Neural crest cell (in vitro differentiated cells): ENCODE measurements at regions not wholly inside any gene's neighbourhood (a gene's known extent, or its start where the extent isn't known, plus 50 kb on each side); places are given as distances from the start of the nearest gene placed in this dataset.
"Not testable (repeated sequence)": the region's sequence is repeated elsewhere in the genome, so short reads cannot be mapped to it uniquely, and the experiment has no call there.

Source experiments
- DNase-seq: peaks from one replicate; pipeline ENCODE4 v3.0.0; 2021; ENCODE audit warnings: low read depth, mixed read lengths, low spot score
- H3K27ac Mint-ChIP-seq: one replicate; pipeline ENCODE4 v1.8.0; 2021; ENCODE audit warnings: mild to moderate bottlenecking, mixed read lengths; ENCODE audit not compliant: unreplicated experiment
- H3K27me3 Mint-ChIP-seq: 2 replicates; pipeline ENCODE4 v1.8.0; 2021; ENCODE audit warnings: low read depth, mild to moderate bottlenecking, mixed read lengths
- H3K36me3 Mint-ChIP-seq: 2 replicates; pipeline ENCODE4 v1.8.0; 2021; ENCODE audit warnings: low read depth, mild to moderate bottlenecking, mixed read lengths
- H3K4me1 Mint-ChIP-seq: 2 replicates; pipeline ENCODE4 v1.8.0; 2021; ENCODE audit warnings: mixed read lengths
- H3K4me3 Mint-ChIP-seq: one replicate; pipeline ENCODE4 v1.8.0; 2021; ENCODE audit warnings: mild to moderate bottlenecking, mixed read lengths
- H3K9me3 Mint-ChIP-seq: 2 replicates; pipeline ENCODE4 v1.8.0; 2021; ENCODE audit warnings: mixed read lengths
- TF ChIP-seq, protein P1 (sequence below): fragments of 200-600 bp; sonication (generic); conservative IDR thresholded peaks from 2 replicates; pipeline ENCODE4 v1.5.0; 2021; ENCODE audit warnings: antibody characterized with exemption, mild to moderate bottlenecking

DNA sequence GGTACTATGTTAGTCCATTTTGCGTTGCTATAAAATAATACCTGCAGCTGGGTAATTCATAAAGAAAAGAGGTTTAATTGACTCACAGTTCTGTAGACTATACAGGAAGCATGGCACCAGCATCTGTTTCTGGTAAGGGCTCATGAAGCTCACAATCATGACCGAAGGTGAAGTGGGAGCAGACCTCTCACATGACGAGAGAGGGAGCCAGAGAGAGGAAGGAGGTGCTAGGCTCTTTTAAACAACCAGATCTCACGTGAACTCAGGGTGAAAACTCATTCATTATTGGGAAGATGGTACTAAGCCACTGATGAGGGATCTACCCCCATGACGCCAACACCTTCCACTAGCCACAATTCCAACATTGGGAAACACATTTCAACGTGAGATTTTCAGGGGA, 301.7 kb upstream of the MDFIC2 start:
- Mint-ChIP-seq H3K36me3 (no peaks in the 10 kb centered on the region), H3K27me3 (no peaks in the 10 kb centered on the region), H3K9me3 (peaks cover 5% of the 10 kb centered on the region), H3K4me3 (no peak overlapping the region), H3K27ac (no peak overlapping the region), H3K4me1 (no peaks in the 10 kb centered on the region)
- TF ChIP-seq, protein P1, sequence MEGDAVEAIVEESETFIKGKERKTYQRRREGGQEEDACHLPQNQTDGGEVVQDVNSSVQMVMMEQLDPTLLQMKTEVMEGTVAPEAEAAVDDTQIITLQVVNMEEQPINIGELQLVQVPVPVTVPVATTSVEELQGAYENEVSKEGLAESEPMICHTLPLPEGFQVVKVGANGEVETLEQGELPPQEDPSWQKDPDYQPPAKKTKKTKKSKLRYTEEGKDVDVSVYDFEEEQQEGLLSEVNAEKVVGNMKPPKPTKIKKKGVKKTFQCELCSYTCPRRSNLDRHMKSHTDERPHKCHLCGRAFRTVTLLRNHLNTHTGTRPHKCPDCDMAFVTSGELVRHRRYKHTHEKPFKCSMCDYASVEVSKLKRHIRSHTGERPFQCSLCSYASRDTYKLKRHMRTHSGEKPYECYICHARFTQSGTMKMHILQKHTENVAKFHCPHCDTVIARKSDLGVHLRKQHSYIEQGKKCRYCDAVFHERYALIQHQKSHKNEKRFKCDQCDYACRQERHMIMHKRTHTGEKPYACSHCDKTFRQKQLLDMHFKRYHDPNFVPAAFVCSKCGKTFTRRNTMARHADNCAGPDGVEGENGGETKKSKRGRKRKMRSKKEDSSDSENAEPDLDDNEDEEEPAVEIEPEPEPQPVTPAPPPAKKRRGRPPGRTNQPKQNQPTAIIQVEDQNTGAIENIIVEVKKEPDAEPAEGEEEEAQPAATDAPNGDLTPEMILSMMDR, result no peak
- DNase-seq, result no peak

DNA sequence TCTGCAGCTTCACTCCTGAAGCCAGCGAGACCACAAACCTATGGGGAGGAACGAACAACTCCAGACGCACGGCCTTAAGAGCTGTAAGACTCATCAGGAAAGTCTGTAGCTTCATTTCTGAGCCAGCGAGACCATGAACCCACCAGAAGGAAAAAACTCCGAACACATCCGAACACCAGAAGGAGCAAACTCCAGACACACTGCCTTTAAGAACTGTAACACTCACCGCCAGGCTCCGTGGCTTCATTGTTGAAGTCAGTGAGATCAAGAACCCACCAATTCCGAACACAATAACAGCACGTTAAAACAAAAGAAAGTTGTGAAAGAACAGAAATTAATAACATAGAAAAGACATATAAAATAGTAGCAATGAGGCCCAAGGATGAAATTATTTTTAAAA, 300.5 kb upstream of the MDFIC2 start:
- Mint-ChIP-seq H3K36me3 (no peaks in the 10 kb centered on the region), H3K27me3 (no peaks in the 10 kb centered on the region), H3K4me1 (no peaks in the 10 kb centered on the region), H3K9me3 (peaks cover 5% of the 10 kb centered on the region), H3K4me3 (no peak overlapping the region), H3K27ac (no peak overlapping the region)
- TF ChIP-seq, protein P1, result no peak
- DNase-seq, result no peak

DNA sequence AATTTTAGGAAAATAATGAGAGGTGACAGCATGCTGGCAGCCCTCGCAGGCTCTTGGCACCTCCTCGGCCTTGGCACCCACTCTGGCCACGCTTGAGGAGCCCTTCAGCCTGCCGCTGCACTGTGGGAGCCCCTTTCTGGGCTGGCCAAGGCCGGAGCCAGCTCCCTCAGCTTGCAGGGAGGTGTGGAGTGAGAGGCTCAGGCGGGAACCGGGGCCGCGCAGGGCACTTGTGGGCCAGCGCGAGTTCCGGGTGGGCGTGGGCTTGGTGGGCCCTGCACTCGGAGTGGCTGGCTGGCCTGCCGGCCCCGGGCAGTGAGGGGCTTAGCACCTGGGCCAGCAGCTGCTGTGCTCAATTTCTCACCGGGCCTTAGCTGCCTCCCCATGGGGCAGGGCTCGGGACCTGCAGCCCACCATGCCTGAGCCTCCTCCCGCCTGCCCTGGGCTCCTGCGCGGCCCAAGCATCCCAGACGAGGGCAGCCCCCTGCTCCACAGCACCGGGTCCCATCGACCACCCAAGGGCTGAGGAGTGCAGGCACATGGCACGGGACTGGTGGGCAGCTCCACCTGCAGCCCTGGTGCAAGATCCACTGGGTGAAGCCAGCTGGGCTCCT, 299.3 kb upstream of the MDFIC2 start:
- H3K4me3 Mint-ChIP-seq, H3K36me3 Mint-ChIP-seq, H3K27me3 Mint-ChIP-seq, DNase-seq, H3K4me1 Mint-ChIP-seq, H3K9me3 Mint-ChIP-seq, H3K27ac Mint-ChIP-seq: not testable (repeated sequence)

DNA sequence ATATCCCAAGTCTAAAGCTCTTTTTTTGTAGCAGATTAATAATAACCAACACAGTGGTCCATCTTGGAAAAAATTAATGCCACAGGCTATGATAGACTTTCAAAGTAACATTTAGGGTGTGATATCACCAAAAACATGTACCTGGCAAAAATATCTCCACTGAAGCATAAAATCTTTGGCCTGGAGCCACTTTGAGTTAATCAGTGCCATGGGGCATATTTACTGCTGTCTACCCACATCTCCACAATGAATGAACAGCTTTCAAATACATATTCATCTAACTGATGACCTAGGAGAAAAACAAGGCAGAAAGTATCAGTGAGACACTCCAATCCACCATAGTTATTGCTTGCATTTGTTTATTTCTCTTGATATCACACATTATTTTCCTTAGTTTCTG, 296.0 kb upstream of the MDFIC2 start:
- no peak overlapping the region for H3K27ac Mint-ChIP-seq
- TF ChIP-seq, protein P1, result no peak
- no peaks in the 10 kb centered on the region for H3K36me3 Mint-ChIP-seq
- H3K27me3 Mint-ChIP-seq, result no peaks in the 10 kb centered on the region
- no peak overlapping the region for H3K4me3 Mint-ChIP-seq
- DNase-seq, result no peak
- H3K4me1 Mint-ChIP-seq, result peaks cover 8% of the 10 kb centered on the region
- peaks cover 5% of the 10 kb centered on the region for H3K9me3 Mint-ChIP-seq

DNA sequence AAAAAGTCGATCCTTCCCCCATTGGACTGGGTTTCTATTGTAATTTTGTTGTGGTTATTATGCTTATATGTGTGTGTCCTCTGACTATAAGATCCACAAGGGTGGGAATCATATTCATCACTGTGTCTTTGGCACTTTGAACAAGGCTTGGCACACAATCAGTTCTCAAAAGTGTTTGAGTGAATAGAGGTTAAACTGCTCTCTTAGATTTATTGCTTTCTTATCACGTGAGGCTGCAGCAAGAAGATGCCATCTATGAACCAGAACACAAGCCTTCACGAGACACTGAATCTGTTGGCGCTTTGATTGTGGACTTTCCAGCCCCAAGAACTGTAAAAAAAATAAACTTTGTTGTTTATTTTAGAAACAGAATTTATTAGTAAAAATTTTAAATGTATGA, 295.0 kb upstream of the MDFIC2 start:
- TF ChIP-seq, protein P1, result no peak
- Mint-ChIP-seq H3K27me3 (no peaks in the 10 kb centered on the region), H3K4me3 (no peak overlapping the region), H3K36me3 (no peaks in the 10 kb centered on the region), H3K4me1 (peaks cover 8% of the 10 kb centered on the region), H3K27ac (no peak overlapping the region), H3K9me3 (peaks cover 2% of the 10 kb centered on the region)
- DNase-seq, result no peak

DNA sequence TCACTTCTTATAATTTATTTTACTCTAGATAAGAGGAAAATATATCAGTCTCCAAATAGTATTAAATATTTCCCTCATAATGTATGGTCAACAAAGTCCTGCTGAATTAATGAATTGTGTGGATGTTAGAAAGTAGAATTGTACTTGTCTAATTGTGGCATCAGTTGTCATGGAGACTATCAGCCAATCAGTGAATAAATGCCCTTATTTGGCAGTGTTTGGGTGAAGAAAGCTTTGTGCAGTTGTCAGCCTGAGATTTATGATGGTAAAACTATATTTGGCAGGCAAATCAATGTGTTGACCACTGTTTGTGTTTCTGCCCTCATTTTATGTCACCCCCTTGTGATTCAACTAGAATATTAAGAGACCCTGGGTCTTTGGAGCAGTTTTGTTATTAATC, 293.6 kb upstream of the MDFIC2 start:
- DNase-seq, result no peak
- Mint-ChIP-seq H3K4me1 (peaks cover 8% of the 10 kb centered on the region), H3K9me3 (no peaks in the 10 kb centered on the region), H3K36me3 (no peaks in the 10 kb centered on the region), H3K27me3 (no peaks in the 10 kb centered on the region), H3K4me3 (no peak overlapping the region), H3K27ac (no peak overlapping the region)
- TF ChIP-seq, protein P1, result no peak
